Mammary epithelial cell (primary cell): ENCODE measurements at regions not wholly inside any gene's neighbourhood (a gene's known extent, or its start where the extent isn't known, plus 50 kb on each side); places are given as distances from the start of the nearest gene placed in this dataset.

ENCODE experiments used
- CTCF ChIP-seq, 2 donors: IDR thresholded peaks in 1 of 2; conservative IDR thresholded peaks in 1 of 2; 2 replicates each; pipeline ENCODE4 v1.5.1; 2011 to 2012; ENCODE audit warnings: inconsistent platforms in 2 of 2, low read length in 2 of 2, mild to moderate bottlenecking in 2 of 2, control low read depth in 1 of 2, low read depth in 1 of 2; ENCODE audit not compliant: insufficient read depth in 1 of 2; ENCODE audit errors: extremely low read depth in 1 of 2
- EZH2 ChIP-seq: IDR thresholded peaks from 2 replicates; pipeline ENCODE4 v1.6.1; 2012; ENCODE audit warnings: low read length, inconsistent platforms, borderline replicate concordance

- TF ChIP-seq CTCF (conservative IDR thresholded peaks at IDR 0.05 in 1 of 2, IDR thresholded peaks at IDR 0.05 in 1 of 2; ENCODE audit: extremely low read depth in 1 of 2, insufficient read depth in 1 of 2, low read depth in 1 of 2, low read length in 2 of 2) (peak in 1 of 2 donors; percentile 28), EZH2 (no peak)
Measured at GRCh38 chr5:124065508-124065907, 553.5 kb downstream of the CSNK1G3 start.
